ENCODE measurements at regions not wholly inside any gene's neighbourhood (a gene's known extent, or its start where the extent isn't known, plus 50 kb on each side); places are given as distances from the start of the nearest gene placed in this dataset.

GRCh38 chr1:30452925-30453324 is 270.5 kb downstream of the MATN1 start:
- no peak for DNase-seq (ENCODE audit: low spot score)
- H3K4me3 ChIP-seq (ENCODE audit: low read depth in 1 of 3, low read length in 3 of 3): no peak overlapping the region
- WGBS: 83% methylated on average over 2 of the region's 2 CpGs
- H3K27ac ChIP-seq (ENCODE audit: low read depth in 1 of 2, low read length in 2 of 2): no peak overlapping the region
- H3K9ac ChIP-seq (ENCODE audit: low read depth in 1 of 2, low read length in 2 of 2): no peak overlapping the region
- no peaks in the 10 kb centered on the region for H3K36me3 ChIP-seq (ENCODE audit: control insufficient read depth in 4 of 4, insufficient read depth in 3 of 4, low read depth in 1 of 4, low read length in 3 of 4)
- TF ChIP-seq FOXA2 (IDR thresholded peaks at IDR 0.05) (no peak), ZBTB33 (IDR thresholded peaks at IDR 0.05) (no peak), CTCF (IDR thresholded peaks at IDR 0.05; ENCODE audit: low read depth, low read length, missing input control) (no peak), EGR1 (IDR thresholded peaks at IDR 0.05; ENCODE audit: low read depth in 2 of 2) (no peak), MAX (IDR thresholded peaks at IDR 0.05) (no peak), FOXA1 (IDR thresholded peaks at IDR 0.05) (no peak), HNF4G (IDR thresholded peaks at IDR 0.05) (no peak), HNF4A (conservative IDR thresholded peaks at IDR 0.05) (no peak), RXRA (IDR thresholded peaks at IDR 0.05) (no peak), TAF1 (conservative IDR thresholded peaks at IDR 0.05) (no peak), NR2F2 (IDR thresholded peaks at IDR 0.05) (no peak), JUND (IDR thresholded peaks at IDR 0.05) (no peak), RAD21 (IDR thresholded peaks at IDR 0.05) (no peak), YY1 (IDR thresholded peaks at IDR 0.05) (no peak), SP1 (IDR thresholded peaks at IDR 0.05) (no peak), GABPA (IDR thresholded peaks at IDR 0.05 in 1 of 2, conservative IDR thresholded peaks at IDR 0.05 in 1 of 2) (no peak), REST (IDR thresholded peaks at IDR 0.05) (no peak)
- TF ChIP-seq, protein P1, sequence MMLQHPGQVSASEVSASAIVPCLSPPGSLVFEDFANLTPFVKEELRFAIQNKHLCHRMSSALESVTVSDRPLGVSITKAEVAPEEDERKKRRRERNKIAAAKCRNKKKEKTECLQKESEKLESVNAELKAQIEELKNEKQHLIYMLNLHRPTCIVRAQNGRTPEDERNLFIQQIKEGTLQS (IDR thresholded peaks at IDR 0.05): no peak
- H3K4me1 ChIP-seq (ENCODE audit: control insufficient read depth in 4 of 4, insufficient read depth in 4 of 4, low read length in 3 of 4): no peaks in the 10 kb centered on the region
- no peaks in the 10 kb centered on the region for H3K9me3 ChIP-seq (ENCODE audit: control insufficient read depth in 4 of 4, low read length in 3 of 4)
- H3K27me3 ChIP-seq (ENCODE audit: control insufficient read depth in 4 of 4, insufficient read depth in 4 of 4, low read length in 3 of 4): no peaks in the 10 kb centered on the region
